ENCODE measurements at regions not wholly inside any gene's neighbourhood (a gene's known extent, or its start where the extent isn't known, plus 50 kb on each side); places are given as distances from the start of the nearest gene placed in this dataset.

DNA sequence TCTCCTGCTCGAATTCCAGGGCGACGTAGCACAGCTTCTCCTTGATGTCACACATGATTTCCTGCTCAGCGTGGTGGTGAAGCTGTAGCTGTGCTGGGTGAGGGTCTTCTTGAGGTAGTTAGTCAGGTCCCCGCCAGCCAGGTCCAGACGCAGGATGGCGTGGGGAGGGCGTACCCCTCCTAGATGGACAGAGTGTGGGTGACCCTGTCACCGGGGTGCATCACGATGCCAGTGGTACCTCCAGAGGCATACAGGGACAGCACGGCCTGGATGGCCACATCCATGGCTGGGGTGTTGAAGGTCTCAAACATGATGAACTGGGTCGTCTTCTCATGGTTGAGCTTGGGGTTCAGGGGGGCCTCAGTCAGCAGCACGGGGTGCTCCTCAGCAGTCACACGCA, 110.2 kb upstream of the CNR1 start:
- H3K9me3 Mint-ChIP-seq (ENCODE audit: unreplicated experiment) = peaks cover 4% of the 10 kb centered on the region
- no peak overlapping the region for H3K27ac ChIP-seq (ENCODE audit: low read depth, low read length)
- H3K9ac ChIP-seq (ENCODE audit: low read length) = no peak overlapping the region
- TF ChIP-seq, protein P1, sequence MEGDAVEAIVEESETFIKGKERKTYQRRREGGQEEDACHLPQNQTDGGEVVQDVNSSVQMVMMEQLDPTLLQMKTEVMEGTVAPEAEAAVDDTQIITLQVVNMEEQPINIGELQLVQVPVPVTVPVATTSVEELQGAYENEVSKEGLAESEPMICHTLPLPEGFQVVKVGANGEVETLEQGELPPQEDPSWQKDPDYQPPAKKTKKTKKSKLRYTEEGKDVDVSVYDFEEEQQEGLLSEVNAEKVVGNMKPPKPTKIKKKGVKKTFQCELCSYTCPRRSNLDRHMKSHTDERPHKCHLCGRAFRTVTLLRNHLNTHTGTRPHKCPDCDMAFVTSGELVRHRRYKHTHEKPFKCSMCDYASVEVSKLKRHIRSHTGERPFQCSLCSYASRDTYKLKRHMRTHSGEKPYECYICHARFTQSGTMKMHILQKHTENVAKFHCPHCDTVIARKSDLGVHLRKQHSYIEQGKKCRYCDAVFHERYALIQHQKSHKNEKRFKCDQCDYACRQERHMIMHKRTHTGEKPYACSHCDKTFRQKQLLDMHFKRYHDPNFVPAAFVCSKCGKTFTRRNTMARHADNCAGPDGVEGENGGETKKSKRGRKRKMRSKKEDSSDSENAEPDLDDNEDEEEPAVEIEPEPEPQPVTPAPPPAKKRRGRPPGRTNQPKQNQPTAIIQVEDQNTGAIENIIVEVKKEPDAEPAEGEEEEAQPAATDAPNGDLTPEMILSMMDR (IDR thresholded peaks at IDR 0.05; ENCODE audit: insufficient read depth, low read depth, low read length) = no peak
- no peak for TF ChIP-seq EZH2 (IDR thresholded peaks at IDR 0.05; ENCODE audit: insufficient read depth, low read length)
- no peaks in the 10 kb centered on the region for H3K79me2 ChIP-seq (ENCODE audit: insufficient read depth, low read length)
- H3K27ac Mint-ChIP-seq (ENCODE audit: unreplicated experiment) = no peak overlapping the region
- peaks cover 8% of the 10 kb centered on the region for H3K9me3 ChIP-seq (ENCODE audit: insufficient read depth, low read depth, low read length)
- no peak overlapping the region for H3K4me2 ChIP-seq (ENCODE audit: low read length)
- no peak overlapping the region for H3K4me3 Mint-ChIP-seq (ENCODE audit: unreplicated experiment)
- H3K27me3 Mint-ChIP-seq (ENCODE audit: low read depth, unreplicated experiment) = peaks cover 6% of the 10 kb centered on the region
- H4K20me1 ChIP-seq (ENCODE audit: insufficient read depth, low read length) = no peaks in the 10 kb centered on the region
- no peak for DNase-seq (ENCODE audit: low read depth)
- no peaks in the 10 kb centered on the region for H3K4me1 Mint-ChIP-seq (ENCODE audit: low read depth, unreplicated experiment)
- H3K27me3 ChIP-seq (ENCODE audit: insufficient read depth, low read length) = no peaks in the 10 kb centered on the region
- no peak overlapping the region for H3K4me3 ChIP-seq (ENCODE audit: insufficient read depth, low read depth, low read length)
- H3K36me3 ChIP-seq (ENCODE audit: insufficient read depth, low read length) = no peaks in the 10 kb centered on the region
- no peaks in the 10 kb centered on the region for H3K36me3 Mint-ChIP-seq (ENCODE audit: low read depth, unreplicated experiment)
- no peak overlapping the region for H2AFZ ChIP-seq (ENCODE audit: low read depth, low read length)
- H3K4me1 ChIP-seq (ENCODE audit: insufficient read depth, low read length) = no peaks in the 10 kb centered on the region
- FAIRE-seq = no peak

DNA sequence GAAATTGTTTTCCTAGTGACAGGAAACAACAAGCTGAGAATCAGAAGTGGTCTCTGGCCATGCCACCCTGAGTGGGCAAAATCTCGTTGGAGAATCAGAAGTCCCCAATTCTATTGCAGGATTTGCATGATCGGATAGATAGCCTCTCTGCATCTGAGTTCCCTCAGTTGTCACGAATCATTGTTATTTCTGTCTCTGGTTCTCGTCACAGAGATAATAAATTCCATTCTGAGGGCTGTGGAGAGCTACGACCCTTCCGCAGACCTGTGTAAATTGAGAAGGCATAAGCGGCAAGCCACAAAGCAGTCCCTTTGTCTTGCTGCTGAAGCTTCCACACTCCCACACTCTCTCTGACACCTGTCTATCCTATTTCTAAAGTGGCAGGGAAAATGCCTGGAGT, 102.4 kb upstream of the CNR1 start:
- Histone ChIP-seq H3K4me2 (ENCODE audit: low read length) (no peak overlapping the region), H2AFZ (ENCODE audit: low read depth, low read length) (no peak overlapping the region), H4K20me1 (ENCODE audit: insufficient read depth, low read length) (no peaks in the 10 kb centered on the region), H3K27me3 (ENCODE audit: insufficient read depth, low read length) (no peaks in the 10 kb centered on the region), H3K9me3 (ENCODE audit: insufficient read depth, low read depth, low read length) (no peaks in the 10 kb centered on the region), H3K9ac (ENCODE audit: low read length) (no peak overlapping the region), H3K36me3 (ENCODE audit: insufficient read depth, low read length) (no peaks in the 10 kb centered on the region), H3K4me3 (ENCODE audit: insufficient read depth, low read depth, low read length) (no peak overlapping the region), H3K4me1 (ENCODE audit: insufficient read depth, low read length) (no peaks in the 10 kb centered on the region), H3K79me2 (ENCODE audit: insufficient read depth, low read length) (no peaks in the 10 kb centered on the region), H3K27ac (ENCODE audit: low read depth, low read length) (no peak overlapping the region)
- DNase-seq (ENCODE audit: low read depth) (no peak), FAIRE-seq (no peak)
- no peak overlapping the region for H3K27ac Mint-ChIP-seq (ENCODE audit: unreplicated experiment)
- H3K27me3 Mint-ChIP-seq (ENCODE audit: low read depth, unreplicated experiment) = peaks cover 4% of the 10 kb centered on the region
- TF ChIP-seq EZH2 (IDR thresholded peaks at IDR 0.05; ENCODE audit: insufficient read depth, low read length) = no peak
- TF ChIP-seq, protein P1 (IDR thresholded peaks at IDR 0.05; ENCODE audit: insufficient read depth, low read depth, low read length) = no peak
- H3K4me3 Mint-ChIP-seq (ENCODE audit: unreplicated experiment) = no peak overlapping the region
- H3K36me3 Mint-ChIP-seq (ENCODE audit: low read depth, unreplicated experiment) = no peaks in the 10 kb centered on the region
- no peaks in the 10 kb centered on the region for H3K4me1 Mint-ChIP-seq (ENCODE audit: low read depth, unreplicated experiment)
- H3K9me3 Mint-ChIP-seq (ENCODE audit: unreplicated experiment) = no peaks in the 10 kb centered on the region

DNA sequence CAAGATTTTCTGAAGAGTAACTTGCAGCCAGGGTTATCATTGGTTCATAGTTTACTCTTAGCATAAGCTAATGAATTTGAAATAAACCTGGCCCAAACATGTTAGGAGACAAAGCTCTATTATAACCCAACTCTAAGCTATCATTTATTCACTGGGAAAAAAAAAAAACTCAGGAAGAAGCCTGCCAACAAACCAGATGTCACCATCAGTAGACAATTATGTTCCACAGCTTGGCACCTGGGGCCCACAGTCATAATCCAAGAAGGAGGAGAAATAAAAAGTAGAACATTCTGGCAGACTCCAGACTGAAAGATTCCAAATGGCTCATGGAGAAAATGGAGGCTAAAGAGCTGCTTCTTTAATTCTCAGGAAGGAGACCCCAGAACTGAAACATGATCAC, 100.0 kb upstream of the CNR1 start:
- FAIRE-seq (no peak), DNase-seq (ENCODE audit: low read depth) (no peak)
- Histone ChIP-seq H3K4me2 (ENCODE audit: low read length) (no peak overlapping the region), H2AFZ (ENCODE audit: low read depth, low read length) (no peak overlapping the region), H3K9ac (ENCODE audit: low read length) (no peak overlapping the region), H3K4me3 (ENCODE audit: insufficient read depth, low read depth, low read length) (no peak overlapping the region), H3K4me1 (ENCODE audit: insufficient read depth, low read length) (no peaks in the 10 kb centered on the region), H3K79me2 (ENCODE audit: insufficient read depth, low read length) (no peaks in the 10 kb centered on the region), H3K27me3 (ENCODE audit: insufficient read depth, low read length) (no peaks in the 10 kb centered on the region), H3K27ac (ENCODE audit: low read depth, low read length) (no peak overlapping the region), H4K20me1 (ENCODE audit: insufficient read depth, low read length) (no peaks in the 10 kb centered on the region), H3K36me3 (ENCODE audit: insufficient read depth, low read length) (no peaks in the 10 kb centered on the region), H3K9me3 (ENCODE audit: insufficient read depth, low read depth, low read length) (no peaks in the 10 kb centered on the region)
- Mint-ChIP-seq H3K27ac (ENCODE audit: unreplicated experiment) (no peak overlapping the region), H3K4me3 (ENCODE audit: unreplicated experiment) (no peak overlapping the region), H3K9me3 (ENCODE audit: unreplicated experiment) (no peaks in the 10 kb centered on the region), H3K27me3 (ENCODE audit: low read depth, unreplicated experiment) (no peaks in the 10 kb centered on the region), H3K4me1 (ENCODE audit: low read depth, unreplicated experiment) (no peaks in the 10 kb centered on the region), H3K36me3 (ENCODE audit: low read depth, unreplicated experiment) (no peaks in the 10 kb centered on the region)
- TF ChIP-seq EZH2 (IDR thresholded peaks at IDR 0.05; ENCODE audit: insufficient read depth, low read length) = no peak
- TF ChIP-seq, protein P1 (IDR thresholded peaks at IDR 0.05; ENCODE audit: insufficient read depth, low read depth, low read length) = no peak

Measured in astrocyte (in vitro differentiated cells and primary cell).